GM12891 (cell line): ENCODE measurements at regions not wholly inside any gene's neighbourhood (a gene's known extent, or its start where the extent isn't known, plus 50 kb on each side); places are given as distances from the start of the nearest gene placed in this dataset.

ENCODE experiments used
- PAX5 ChIP-seq: IDR thresholded peaks from 2 replicates; pipeline ENCODE4 v1.6.1; 2011; ENCODE audit warnings: low read length, moderate library complexity, mild to moderate bottlenecking; ENCODE audit not compliant: insufficient read depth, severe bottlenecking
- POLR2A ChIP-seq: IDR thresholded peaks from 2 replicates; pipeline ENCODE4 v1.6.1; 2011; ENCODE audit warnings: low read depth, low read length, control low read depth
- POLR2AphosphoS5 ChIP-seq: IDR thresholded peaks from 2 replicates; pipeline ENCODE4 v1.6.1; 2011; ENCODE audit warnings: low read depth, low read length, control low read depth
- POU2F2 ChIP-seq: IDR thresholded peaks from 2 replicates; pipeline ENCODE4 v1.6.1; 2011; ENCODE audit warnings: low read depth, mild to moderate bottlenecking, control low read depth, low read length, moderate library complexity
- SPI1 ChIP-seq: IDR thresholded peaks from 2 replicates; pipeline ENCODE4 v1.6.1; 2011; ENCODE audit warnings: low read depth, low read length, control low read depth
- TAF1 ChIP-seq: IDR thresholded peaks from 2 replicates; pipeline ENCODE4 v1.6.1; 2011; ENCODE audit warnings: low read depth, low read length, control low read depth

- no peak for TF ChIP-seq POLR2A
- TF ChIP-seq SPI1, result no peak
- TF ChIP-seq POLR2AphosphoS5, result no peak
- TF ChIP-seq PAX5, result no peak
- no peak for TF ChIP-seq TAF1
- no peak for TF ChIP-seq POU2F2
Observed at GRCh38 chr18:59813942-59814341, 85.9 kb upstream of the PMAIP1 start.
